Body of pancreas (tissue), 4 donors: ENCODE measurements at regions not wholly inside any gene's neighbourhood (a gene's known extent, or its start where the extent isn't known, plus 50 kb on each side); places are given as distances from the start of the nearest gene placed in this dataset.

Source experiments
- ATAC-seq: fragments of 150-250 bp; one replicate; pipeline ENCODE4 v1.9.1; 2016
- DNase-seq, 4 donors: peaks; one replicate each; pipeline ENCODE4 v3.0.0-alpha.2; 2019
- H3K27ac ChIP-seq, 4 donors: fragments of 200-600 bp; sonication (generic); 1 replicate in 3 of 4; 2 replicates in 1 of 4; pipeline versions ENCODE4 v1.5.1 to v1.6.1; 2016 to 2019; ENCODE audit warnings: mild to moderate bottlenecking in 1 of 4, mixed read lengths in 1 of 4, moderate library complexity in 1 of 4
- H3K27me3 ChIP-seq, 2 donors: fragments of 200-600 bp; sonication (generic); one replicate each; pipeline ENCODE4 v1.6.0; 2016; ENCODE audit warnings: mild to moderate bottlenecking in 1 of 2
- H3K36me3 ChIP-seq, 2 donors: fragments of 200-600 bp; sonication (generic); replicated peaks in 1 of 2; 2 replicates each; pipeline ENCODE4 v1.5.1; 2016; ENCODE audit warnings: low read depth in 2 of 2; ENCODE audit not compliant: insufficient read depth in 1 of 2
- H3K4me1 ChIP-seq: fragments of 200-600 bp; sonication (generic); one replicate; pipeline ENCODE4 v1.6.0; 2016
- H3K4me3 ChIP-seq, 2 donors: fragments of 200-600 bp; sonication (generic); 1 replicate in 1 of 2; 2 replicates in 1 of 2; pipeline ENCODE4 v1.5.1; 2016 to 2019
- H3K9me3 ChIP-seq, 3 donors: fragments of 200-600 bp; sonication (generic); 1 replicate in 2 of 3; 2 replicates in 1 of 3; pipeline ENCODE4 v1.5.1; 2016
- POLR2A ChIP-seq, 3 donors: fragments of 450-650 bp; IDR thresholded peaks; one replicate each; pipeline ENCODE4 v1.6.1; 2016; ENCODE audit warnings: antibody characterized with exemption in 3 of 3, mild to moderate bottlenecking in 2 of 3
- WGBS, 2 donors: methylation state at CpG; one replicate each; pipeline ENCODE4 v1.1.5; 2017; 5-methylcytosine and 5-hydroxymethylcytosine counted together
- intact Hi-C: fragments of 100-400 bp; cut with DNase I; formaldehyde crosslinking; loops from one replicate; pipeline ENCODE4 v1.15.1; 2023
- TF ChIP-seq, protein P1 (sequence below), 7 experiments: fragments of 450-650 bp in 4 of 7; fragments of 200-600 bp in 3 of 7; sonication (generic) in 3 of 7; IDR thresholded peaks; one replicate each; pipeline ENCODE4 v1.5.1; 2016 to 2019; ENCODE audit warnings: antibody characterized with exemption in 7 of 7

DNA sequence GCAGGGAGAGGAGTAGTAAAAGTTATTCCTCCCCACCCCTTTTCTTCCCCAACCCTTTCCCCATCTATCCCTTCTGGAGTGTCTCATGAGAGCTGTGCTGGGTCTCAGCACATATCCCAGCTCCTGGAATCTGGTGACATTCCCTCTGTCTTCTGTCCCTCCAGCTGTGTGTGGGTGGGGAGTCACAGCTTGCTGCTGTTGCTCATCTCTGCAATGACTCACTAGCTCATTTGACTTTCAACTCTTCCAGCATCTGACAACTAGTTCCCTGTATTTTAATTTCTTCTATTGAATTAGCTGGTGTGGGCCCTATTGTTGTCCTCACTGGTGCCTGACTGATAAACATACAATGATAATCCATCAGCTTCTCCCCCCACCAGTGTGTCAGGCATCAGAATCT is 198.9 kb upstream of the AUTS2 start:
- TF ChIP-seq, protein P1, sequence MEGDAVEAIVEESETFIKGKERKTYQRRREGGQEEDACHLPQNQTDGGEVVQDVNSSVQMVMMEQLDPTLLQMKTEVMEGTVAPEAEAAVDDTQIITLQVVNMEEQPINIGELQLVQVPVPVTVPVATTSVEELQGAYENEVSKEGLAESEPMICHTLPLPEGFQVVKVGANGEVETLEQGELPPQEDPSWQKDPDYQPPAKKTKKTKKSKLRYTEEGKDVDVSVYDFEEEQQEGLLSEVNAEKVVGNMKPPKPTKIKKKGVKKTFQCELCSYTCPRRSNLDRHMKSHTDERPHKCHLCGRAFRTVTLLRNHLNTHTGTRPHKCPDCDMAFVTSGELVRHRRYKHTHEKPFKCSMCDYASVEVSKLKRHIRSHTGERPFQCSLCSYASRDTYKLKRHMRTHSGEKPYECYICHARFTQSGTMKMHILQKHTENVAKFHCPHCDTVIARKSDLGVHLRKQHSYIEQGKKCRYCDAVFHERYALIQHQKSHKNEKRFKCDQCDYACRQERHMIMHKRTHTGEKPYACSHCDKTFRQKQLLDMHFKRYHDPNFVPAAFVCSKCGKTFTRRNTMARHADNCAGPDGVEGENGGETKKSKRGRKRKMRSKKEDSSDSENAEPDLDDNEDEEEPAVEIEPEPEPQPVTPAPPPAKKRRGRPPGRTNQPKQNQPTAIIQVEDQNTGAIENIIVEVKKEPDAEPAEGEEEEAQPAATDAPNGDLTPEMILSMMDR (IDR thresholded peaks at IDR 0.05): no peak
- no peak for TF ChIP-seq POLR2A (IDR thresholded peaks at IDR 0.05)
- H3K27me3 ChIP-seq: no peaks in the 10 kb centered on the region
- no peak for ATAC-seq
- no peaks in the 10 kb centered on the region for H3K36me3 ChIP-seq
- intact Hi-C loops: no loop called here
- no peak overlapping the region for H3K27ac ChIP-seq
- DNase-seq: peak in 1 of 4 donors; percentile 27
- no peak overlapping the region for H3K4me3 ChIP-seq
- H3K4me1 ChIP-seq: no peaks in the 10 kb centered on the region
- no peaks in the 10 kb centered on the region for H3K9me3 ChIP-seq

DNA sequence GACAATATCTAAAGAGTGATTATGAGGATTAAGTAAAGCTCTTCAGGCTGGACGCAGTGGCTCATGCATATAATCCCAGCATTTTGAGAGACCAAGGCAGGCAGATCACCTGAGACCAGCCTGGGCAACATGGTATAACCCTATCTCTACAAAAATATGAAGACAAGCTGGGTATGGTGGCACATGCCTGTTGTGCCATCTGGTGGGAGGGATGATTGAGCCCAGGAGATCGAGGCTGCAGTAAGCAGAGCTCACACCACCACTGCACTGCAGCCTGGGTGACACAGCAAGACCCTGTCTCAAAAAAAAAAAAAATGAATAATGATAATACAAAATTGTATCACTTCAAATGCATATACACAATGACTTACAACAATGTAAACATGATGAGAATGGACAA is 195.6 kb upstream of the AUTS2 start:
- ATAC-seq (no peak), DNase-seq (no peak)
- H3K27ac ChIP-seq: no peak overlapping the region
- intact Hi-C loops: no loop called here
- TF ChIP-seq, protein P1 (IDR thresholded peaks at IDR 0.05): no peak
- no peak for TF ChIP-seq POLR2A (IDR thresholded peaks at IDR 0.05)
- no peaks in the 10 kb centered on the region for H3K27me3 ChIP-seq
- H3K9me3 ChIP-seq: no peaks in the 10 kb centered on the region
- H3K4me3 ChIP-seq: no peak overlapping the region
- H3K36me3 ChIP-seq: no peaks in the 10 kb centered on the region
- 44 to 63% methylated on average over 2 of the region's 2 CpGs for WGBS, 2 donors
- H3K4me1 ChIP-seq: no peaks in the 10 kb centered on the region

- intact Hi-C loops: no loop called here
- H3K27ac ChIP-seq: no peak overlapping the region
- no peaks in the 10 kb centered on the region for H3K4me1 ChIP-seq
- no peaks in the 10 kb centered on the region for H3K9me3 ChIP-seq
- DNase-seq: no peak
- ATAC-seq: no peak
- no peaks in the 10 kb centered on the region for H3K36me3 ChIP-seq
- no peak for TF ChIP-seq POLR2A (IDR thresholded peaks at IDR 0.05)
- TF ChIP-seq, protein P1 (IDR thresholded peaks at IDR 0.05): peak in 2 of 7 experiments; percentile 7 to 10
- no peaks in the 10 kb centered on the region for H3K27me3 ChIP-seq
- no peak overlapping the region for H3K4me3 ChIP-seq
- 48% methylated on average over 2 of the region's 2 CpGs for WGBS, 2 donors
Measured at GRCh38 chr7:69403169-69403568, 195.1 kb upstream of the AUTS2 start.

DNA sequence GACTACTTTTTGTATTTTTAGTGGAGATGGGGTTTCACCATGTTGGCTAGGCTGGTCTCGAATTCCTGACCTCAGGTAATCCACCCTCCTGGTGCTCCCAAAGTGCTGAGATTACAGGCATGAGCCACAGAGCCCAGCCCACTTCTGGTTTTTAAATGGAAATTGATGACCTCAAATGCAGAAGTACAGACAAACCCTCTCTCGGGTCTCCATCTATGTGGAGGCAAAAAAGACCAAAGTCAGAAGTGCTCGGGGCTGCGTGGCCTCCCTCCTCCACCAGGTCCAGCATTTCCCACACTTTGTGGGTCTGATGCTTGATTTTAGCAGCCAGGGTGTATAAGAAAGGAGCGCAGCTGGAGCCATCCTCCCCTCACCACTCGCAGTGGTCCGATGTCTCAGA is 187.3 kb upstream of the AUTS2 start:
- whole genome bisulfite sequencing, 2 donors: 50 to 53% methylated on average over 5 to 7 of the region's 7 CpGs
- no peaks in the 10 kb centered on the region for H3K36me3 ChIP-seq
- H3K9me3 ChIP-seq: no peaks in the 10 kb centered on the region
- H3K27me3 ChIP-seq: no peaks in the 10 kb centered on the region
- TF ChIP-seq, protein P1 (IDR thresholded peaks at IDR 0.05): no peak
- TF ChIP-seq POLR2A (IDR thresholded peaks at IDR 0.05): no peak
- no peak overlapping the region for H3K27ac ChIP-seq
- no peaks in the 10 kb centered on the region for H3K4me1 ChIP-seq
- intact Hi-C loops: no loop called here
- DNase-seq (no peak), ATAC-seq (no peak)
- no peak overlapping the region for H3K4me3 ChIP-seq

- ATAC-seq (no peak), DNase-seq (no peak)
- WGBS, 2 donors: 57 to 61% methylated on average over 8 of the region's 8 CpGs
Measured at GRCh38 chr7:69411466-69411865, 186.8 kb upstream of the AUTS2 start.

More at GRCh38 chr7:69411466-69411865, 186.8 kb upstream of the AUTS2 start:
- no peaks in the 10 kb centered on the region for H3K9me3 ChIP-seq
- no peak overlapping the region for H3K27ac ChIP-seq
- no peaks in the 10 kb centered on the region for H3K27me3 ChIP-seq
- intact Hi-C loops: no loop called here
- no peaks in the 10 kb centered on the region for H3K4me1 ChIP-seq
- H3K36me3 ChIP-seq: no peaks in the 10 kb centered on the region
- H3K4me3 ChIP-seq: no peak overlapping the region
- TF ChIP-seq, protein P1 (IDR thresholded peaks at IDR 0.05): no peak
- no peak for TF ChIP-seq POLR2A (IDR thresholded peaks at IDR 0.05)
